K562 (cell line): ENCODE measurements at regions not wholly inside any gene's neighbourhood (a gene's known extent, or its start where the extent isn't known, plus 50 kb on each side); places are given as distances from the start of the nearest gene placed in this dataset.

ENCODE experiments used
- ATAC-seq: fragments of 200-7000 bp; cut with Tn5 transposase; 3 replicates; pipeline ENCODE4 v1.9.1; 2020; ENCODE audit warnings: moderate library complexity
- BruUV-seq: library from RNA; stranded (reverse); fragments of 400-500 nt; replicated peaks from 2 replicates; lab custom pipeline; 2021; lab: Mats Ljungman, UMichigan
- CTCF ChIA-PET: fragments of 300-600 bp; formaldehyde crosslinking; extraction: SDS; loops from one replicate; lab custom pipeline; 2021; ENCODE audit warnings: low intra/inter-chr PET ratio; lab: Yijun Ruan, JAX
- POLR2A ChIA-PET: fragments of 300-600, 350-650 bp; sonication (Branson Sonifier 250); formaldehyde crosslinking; extraction: SDS; loops from one replicate; lab custom pipeline; 2021; ENCODE audit warnings: antibody characterized with exemption, inconsistent platforms; lab: Yijun Ruan, JAX
- DNase-seq, 4 experiments: peaks; one replicate each; pipeline versions ENCODE4 v3.0.0 to v3.0.0-alpha.2; 2011 to 2018; ENCODE audit warnings: low spot score in 3 of 4, mixed read lengths in 3 of 4; ENCODE audit errors: extremely low read depth in 1 of 4
- FAIRE-seq: peaks from 2 replicates; lab custom pipeline; 2011; peaks lifted over from hg19 to GRCh38; lab: Jason Lieb, UNC
- H2AFZ ChIP-seq: 2 replicates; pipeline ENCODE4 v1.6.0; 2011; ENCODE audit warnings: low read depth, low read length, control low read depth, inconsistent platforms
- H3K27ac ChIP-seq: fragments of 200-600 bp; 3 replicates; pipeline ENCODE4 v1.8.0; 2011; ENCODE audit warnings: low read depth, mild to moderate bottlenecking, control low read depth, inconsistent platforms, low read length, moderate library complexity, mixed read lengths; ENCODE audit errors: extremely low read depth
- H3K27me3 ChIP-seq, 2 experiments: fragments of 300-600 bp in 1 of 2; 2 replicates in 1 of 2; 3 replicates in 1 of 2; pipeline versions ENCODE4 v1.6.0 to v1.8.0; 2011; ENCODE audit warnings: inconsistent platforms in 2 of 2, low read length in 2 of 2, mild to moderate bottlenecking in 1 of 2, mixed read lengths in 1 of 2, moderate library complexity in 1 of 2; ENCODE audit not compliant: control insufficient read depth in 2 of 2, insufficient read depth in 2 of 2
- H3K36me3 ChIP-seq: fragments of 300-600 bp; 3 replicates; pipeline ENCODE4 v1.8.0; 2011; ENCODE audit warnings: mild to moderate bottlenecking, low read length, inconsistent platforms; ENCODE audit not compliant: control insufficient read depth, insufficient read depth
- H3K4me1 ChIP-seq, 2 experiments: fragments of 200-600 bp in 1 of 2; replicated peaks in 1 of 2; 2 replicates in 1 of 2; 3 replicates in 1 of 2; pipeline versions ENCODE4 v1.5.1 to v1.8.0; 2011; ENCODE audit warnings: inconsistent platforms in 2 of 2, low read length in 2 of 2, mild to moderate bottlenecking in 1 of 2, mixed read lengths in 1 of 2, moderate library complexity in 1 of 2; ENCODE audit not compliant: control insufficient read depth in 2 of 2, insufficient read depth in 2 of 2
- H3K4me2 ChIP-seq: 2 replicates; pipeline ENCODE4 v1.6.1; 2011; ENCODE audit warnings: low read length, control low read depth, inconsistent platforms, mixed read lengths; ENCODE audit not compliant: insufficient read depth
- H3K4me3 ChIP-seq: fragments of 200-600 bp; sonication (generic), shearing (Covaris generic); 2 replicates; pipeline ENCODE4 v1.5.1; 2016; ENCODE audit warnings: control low read depth, inconsistent platforms
- H3K79me2 ChIP-seq: fragments of 200-600 bp; 3 replicates; pipeline ENCODE4 v1.8.0; 2011; ENCODE audit warnings: low read length, inconsistent platforms; ENCODE audit not compliant: control insufficient read depth, insufficient read depth
- H3K9ac ChIP-seq, 2 experiments: 2 replicates each; pipeline versions ENCODE4 v1.6.0 to v1.6.1; 2011; ENCODE audit warnings: low read depth in 2 of 2, low read length in 2 of 2, control low read depth in 1 of 2, inconsistent platforms in 1 of 2, mild to moderate bottlenecking in 1 of 2, mixed read lengths in 1 of 2; ENCODE audit not compliant: insufficient read depth in 1 of 2
- H3K9me1 ChIP-seq: one replicate; pipeline ENCODE4 v1.6.0; 2011; ENCODE audit warnings: inconsistent platforms, mild to moderate bottlenecking, low read length, moderate library complexity; ENCODE audit not compliant: control insufficient read depth, insufficient read depth
- H3K9me3 ChIP-seq: replicated peaks from 2 replicates; pipeline ENCODE4 v1.5.1; 2011; ENCODE audit warnings: low read depth, low read length, inconsistent platforms; ENCODE audit not compliant: control insufficient read depth, insufficient read depth
- H4K20me1 ChIP-seq: replicated peaks from 2 replicates; pipeline ENCODE4 v1.6.1; 2011; ENCODE audit warnings: low read length, inconsistent platforms, mixed read lengths; ENCODE audit not compliant: control insufficient read depth, insufficient read depth
- FOXM1 ChIP-seq, 2 experiments: fragments of 450-650 bp in 1 of 2; sonication (generic) in 1 of 2; formaldehyde crosslinking in 1 of 2; IDR thresholded peaks; 2 replicates each; pipeline versions ENCODE4 v1.6.1 to v1.9.0; 2017 to 2022; ENCODE audit warnings: low read depth in 2 of 2, mild to moderate bottlenecking in 2 of 2, missing genetic modification reagents in 1 of 2, moderate library complexity in 1 of 2
- KAT8 ChIP-seq: fragments of 450-650 bp; IDR thresholded peaks from 2 replicates; pipeline ENCODE4 v1.6.1; 2016; ENCODE audit warnings: low read depth, mild to moderate bottlenecking
- TAF7 ChIP-seq: fragments of 450-650 bp; IDR thresholded peaks from 2 replicates; pipeline ENCODE4 v1.6.1; 2016; ENCODE audit warnings: missing genetic modification characterization, missing compliant biosample characterization
- YBX1 ChIP-seq: fragments of 450-650 bp; IDR thresholded peaks from 2 replicates; pipeline ENCODE4 v1.7.1; 2016; ENCODE audit warnings: mild to moderate bottlenecking
- ZNF12 ChIP-seq: sonication (generic); formaldehyde crosslinking; IDR thresholded peaks from 2 replicates; pipeline ENCODE4 v1.4.0; 2020; ENCODE audit warnings: mild to moderate bottlenecking, missing genetic modification reagents
- WGBS: fragments of 100-300 bp; shearing (Covaris generic); methylation state at CpG from one replicate; pipeline ENCODE4 v1.1.6; 2016; ENCODE audit warnings: low coverage, mixed read lengths; ENCODE audit not compliant: insufficient coverage; ENCODE audit errors: missing lambda C conversion rate; 5-methylcytosine and 5-hydroxymethylcytosine counted together
- in situ Hi-C: fragments of 300-500 bp; cut with MboI; formaldehyde crosslinking; loops from 4 replicates; pipeline ENCODE4 v1.15.0; 2018; ENCODE audit warnings: inconsistent platforms, mixed read lengths
- intact Hi-C: fragments of 100-400 bp; cut with micrococcal nuclease; formaldehyde crosslinking; loops from 2 replicates; pipeline ENCODE4 v1.14.2; 2022
- TF ChIP-seq, protein P1 (sequence below): sonication (generic); formaldehyde crosslinking; IDR thresholded peaks from 2 replicates; pipeline ENCODE4 v1.8.0; 2022; ENCODE audit warnings: mild to moderate bottlenecking, missing genetic modification reagents
- TF ChIP-seq, protein P2 (sequence below): IDR thresholded peaks from 2 replicates; pipeline ENCODE4 v1.6.1; 2016; ENCODE audit warnings: missing genetic modification characterization, missing compliant biosample characterization
- TF ChIP-seq, protein P3 (sequence below): sonication (generic); formaldehyde crosslinking; IDR thresholded peaks from 2 replicates; pipeline ENCODE4 v1.8.1; 2023; ENCODE audit warnings: missing genetic modification reagents, mild to moderate bottlenecking, borderline replicate concordance
- TF ChIP-seq, protein P4 (sequence below): fragments of 150-350 bp; IDR thresholded peaks from 2 replicates; pipeline ENCODE4 v1.6.1; 2014; ENCODE audit warnings: low read depth, mild to moderate bottlenecking, low read length, borderline replicate concordance
- TF ChIP-seq, protein P5 (sequence below): fragments of 450-650 bp; conservative IDR thresholded peaks from 2 replicates; pipeline ENCODE4 v1.6.1; 2016; ENCODE audit warnings: missing genetic modification characterization, low read depth, mild to moderate bottlenecking, missing compliant biosample characterization, moderate library complexity

DNA sequence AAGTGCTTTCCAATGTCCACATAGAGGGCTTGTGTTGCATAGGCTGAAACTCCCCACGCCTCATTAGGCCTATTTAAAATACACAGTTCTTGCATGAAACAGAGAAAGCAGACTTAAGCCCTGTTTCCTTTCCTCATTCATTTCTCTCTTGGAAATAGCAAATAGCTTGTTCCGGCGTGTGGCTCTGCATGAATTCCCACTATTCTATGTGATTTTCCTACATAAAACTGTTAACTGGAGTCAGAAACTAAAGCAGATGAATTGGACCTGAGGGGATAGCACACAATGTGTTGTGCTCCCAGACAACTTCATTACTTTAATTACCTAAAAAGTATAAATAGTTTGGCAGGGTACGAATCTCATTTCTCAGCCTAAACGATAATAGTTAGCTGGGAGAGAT lies 981.5 kb downstream of the SORCS1 start:
- in situ Hi-C loops: no loop called here
- POLR2A ChIA-PET: no interaction called here
- Histone ChIP-seq H4K20me1 (no peaks in the 10 kb centered on the region), H3K36me3 (no peaks in the 10 kb centered on the region), H2AFZ (no peak overlapping the region), H3K27me3 (no peaks in the 10 kb centered on the region), H3K27ac (no peak overlapping the region), H3K79me2 (no peaks in the 10 kb centered on the region), H3K4me3 (no peak overlapping the region), H3K4me2 (no peak overlapping the region), H3K9ac (no peak overlapping the region), H3K9me3 (no peaks in the 10 kb centered on the region), H3K4me1 (no peaks in the 10 kb centered on the region), H3K9me1 (no peaks in the 10 kb centered on the region)
- ATAC-seq (no peak), FAIRE-seq (no peak), DNase-seq (no peak)
- CTCF ChIA-PET: no interaction called here
- 3% methylated on average over 4 of the region's 5 CpGs for WGBS
- BruUV-seq: no TSS peak
- intact Hi-C loops: no loop called here
- TF ChIP-seq KAT8: no peak
- TF ChIP-seq, protein P1, sequence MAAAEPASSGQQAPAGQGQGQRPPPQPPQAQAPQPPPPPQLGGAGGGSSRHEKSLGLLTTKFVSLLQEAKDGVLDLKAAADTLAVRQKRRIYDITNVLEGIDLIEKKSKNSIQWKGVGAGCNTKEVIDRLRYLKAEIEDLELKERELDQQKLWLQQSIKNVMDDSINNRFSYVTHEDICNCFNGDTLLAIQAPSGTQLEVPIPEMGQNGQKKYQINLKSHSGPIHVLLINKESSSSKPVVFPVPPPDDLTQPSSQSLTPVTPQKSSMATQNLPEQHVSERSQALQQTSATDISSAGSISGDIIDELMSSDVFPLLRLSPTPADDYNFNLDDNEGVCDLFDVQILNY (CRISPR knock-in tag): no peak
- TF ChIP-seq, protein P2, sequence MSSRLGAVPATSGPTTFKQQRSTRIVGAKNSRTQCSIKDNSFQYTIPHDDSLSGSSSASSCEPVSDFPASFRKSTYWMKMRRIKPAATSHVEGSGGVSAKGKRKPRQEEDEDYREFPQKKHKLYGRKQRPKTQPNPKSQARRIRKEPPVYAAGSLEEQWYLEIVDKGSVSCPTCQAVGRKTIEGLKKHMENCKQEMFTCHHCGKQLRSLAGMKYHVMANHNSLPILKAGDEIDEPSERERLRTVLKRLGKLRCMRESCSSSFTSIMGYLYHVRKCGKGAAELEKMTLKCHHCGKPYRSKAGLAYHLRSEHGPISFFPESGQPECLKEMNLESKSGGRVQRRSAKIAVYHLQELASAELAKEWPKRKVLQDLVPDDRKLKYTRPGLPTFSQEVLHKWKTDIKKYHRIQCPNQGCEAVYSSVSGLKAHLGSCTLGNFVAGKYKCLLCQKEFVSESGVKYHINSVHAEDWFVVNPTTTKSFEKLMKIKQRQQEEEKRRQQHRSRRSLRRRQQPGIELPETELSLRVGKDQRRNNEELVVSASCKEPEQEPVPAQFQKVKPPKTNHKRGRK (tag): no peak
- TF ChIP-seq, protein P3, sequence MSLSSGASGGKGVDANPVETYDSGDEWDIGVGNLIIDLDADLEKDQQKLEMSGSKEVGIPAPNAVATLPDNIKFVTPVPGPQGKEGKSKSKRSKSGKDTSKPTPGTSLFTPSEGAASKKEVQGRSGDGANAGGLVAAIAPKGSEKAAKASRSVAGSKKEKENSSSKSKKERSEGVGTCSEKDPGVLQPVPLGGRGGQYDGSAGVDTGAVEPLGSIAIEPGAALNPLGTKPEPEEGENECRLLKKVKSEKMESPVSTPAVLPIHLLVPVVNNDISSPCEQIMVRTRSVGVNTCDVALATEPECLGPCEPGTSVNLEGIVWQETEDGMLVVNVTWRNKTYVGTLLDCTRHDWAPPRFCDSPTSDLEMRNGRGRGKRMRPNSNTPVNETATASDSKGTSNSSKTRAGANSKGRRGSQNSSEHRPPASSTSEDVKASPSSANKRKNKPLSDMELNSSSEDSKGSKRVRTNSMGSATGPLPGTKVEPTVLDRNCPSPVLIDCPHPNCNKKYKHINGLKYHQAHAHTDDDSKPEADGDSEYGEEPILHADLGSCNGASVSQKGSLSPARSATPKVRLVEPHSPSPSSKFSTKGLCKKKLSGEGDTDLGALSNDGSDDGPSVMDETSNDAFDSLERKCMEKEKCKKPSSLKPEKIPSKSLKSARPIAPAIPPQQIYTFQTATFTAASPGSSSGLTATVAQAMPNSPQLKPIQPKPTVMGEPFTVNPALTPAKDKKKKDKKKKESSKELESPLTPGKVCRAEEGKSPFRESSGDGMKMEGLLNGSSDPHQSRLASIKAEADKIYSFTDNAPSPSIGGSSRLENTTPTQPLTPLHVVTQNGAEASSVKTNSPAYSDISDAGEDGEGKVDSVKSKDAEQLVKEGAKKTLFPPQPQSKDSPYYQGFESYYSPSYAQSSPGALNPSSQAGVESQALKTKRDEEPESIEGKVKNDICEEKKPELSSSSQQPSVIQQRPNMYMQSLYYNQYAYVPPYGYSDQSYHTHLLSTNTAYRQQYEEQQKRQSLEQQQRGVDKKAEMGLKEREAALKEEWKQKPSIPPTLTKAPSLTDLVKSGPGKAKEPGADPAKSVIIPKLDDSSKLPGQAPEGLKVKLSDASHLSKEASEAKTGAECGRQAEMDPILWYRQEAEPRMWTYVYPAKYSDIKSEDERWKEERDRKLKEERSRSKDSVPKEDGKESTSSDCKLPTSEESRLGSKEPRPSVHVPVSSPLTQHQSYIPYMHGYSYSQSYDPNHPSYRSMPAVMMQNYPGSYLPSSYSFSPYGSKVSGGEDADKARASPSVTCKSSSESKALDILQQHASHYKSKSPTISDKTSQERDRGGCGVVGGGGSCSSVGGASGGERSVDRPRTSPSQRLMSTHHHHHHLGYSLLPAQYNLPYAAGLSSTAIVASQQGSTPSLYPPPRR: no peak
- no peak for TF ChIP-seq TAF7 (tag)
- TF ChIP-seq, protein P4, sequence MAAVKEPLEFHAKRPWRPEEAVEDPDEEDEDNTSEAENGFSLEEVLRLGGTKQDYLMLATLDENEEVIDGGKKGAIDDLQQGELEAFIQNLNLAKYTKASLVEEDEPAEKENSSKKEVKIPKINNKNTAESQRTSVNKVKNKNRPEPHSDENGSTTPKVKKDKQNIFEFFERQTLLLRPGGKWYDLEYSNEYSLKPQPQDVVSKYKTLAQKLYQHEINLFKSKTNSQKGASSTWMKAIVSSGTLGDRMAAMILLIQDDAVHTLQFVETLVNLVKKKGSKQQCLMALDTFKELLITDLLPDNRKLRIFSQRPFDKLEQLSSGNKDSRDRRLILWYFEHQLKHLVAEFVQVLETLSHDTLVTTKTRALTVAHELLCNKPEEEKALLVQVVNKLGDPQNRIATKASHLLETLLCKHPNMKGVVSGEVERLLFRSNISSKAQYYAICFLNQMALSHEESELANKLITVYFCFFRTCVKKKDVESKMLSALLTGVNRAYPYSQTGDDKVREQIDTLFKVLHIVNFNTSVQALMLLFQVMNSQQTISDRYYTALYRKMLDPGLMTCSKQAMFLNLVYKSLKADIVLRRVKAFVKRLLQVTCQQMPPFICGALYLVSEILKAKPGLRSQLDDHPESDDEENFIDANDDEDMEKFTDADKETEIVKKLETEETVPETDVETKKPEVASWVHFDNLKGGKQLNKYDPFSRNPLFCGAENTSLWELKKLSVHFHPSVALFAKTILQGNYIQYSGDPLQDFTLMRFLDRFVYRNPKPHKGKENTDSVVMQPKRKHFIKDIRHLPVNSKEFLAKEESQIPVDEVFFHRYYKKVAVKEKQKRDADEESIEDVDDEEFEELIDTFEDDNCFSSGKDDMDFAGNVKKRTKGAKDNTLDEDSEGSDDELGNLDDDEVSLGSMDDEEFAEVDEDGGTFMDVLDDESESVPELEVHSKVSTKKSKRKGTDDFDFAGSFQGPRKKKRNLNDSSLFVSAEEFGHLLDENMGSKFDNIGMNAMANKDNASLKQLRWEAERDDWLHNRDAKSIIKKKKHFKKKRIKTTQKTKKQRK: no peak
- no peak for TF ChIP-seq FOXM1 (IDR thresholded peaks at IDR 0.05; ENCODE audit: low read depth)
- no peak for TF ChIP-seq FOXM1 (CRISPR knock-in tag; IDR thresholded peaks at IDR 0.05; ENCODE audit: low read depth)
- TF ChIP-seq ZNF12 (CRISPR knock-in tag): no peak
- TF ChIP-seq, protein P5, sequence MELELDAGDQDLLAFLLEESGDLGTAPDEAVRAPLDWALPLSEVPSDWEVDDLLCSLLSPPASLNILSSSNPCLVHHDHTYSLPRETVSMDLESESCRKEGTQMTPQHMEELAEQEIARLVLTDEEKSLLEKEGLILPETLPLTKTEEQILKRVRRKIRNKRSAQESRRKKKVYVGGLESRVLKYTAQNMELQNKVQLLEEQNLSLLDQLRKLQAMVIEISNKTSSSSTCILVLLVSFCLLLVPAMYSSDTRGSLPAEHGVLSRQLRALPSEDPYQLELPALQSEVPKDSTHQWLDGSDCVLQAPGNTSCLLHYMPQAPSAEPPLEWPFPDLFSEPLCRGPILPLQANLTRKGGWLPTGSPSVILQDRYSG: no peak
- TF ChIP-seq YBX1: no peak
